HEK293 (cell line): ENCODE measurements at regions not wholly inside any gene's neighbourhood (a gene's known extent, or its start where the extent isn't known, plus 50 kb on each side); places are given as distances from the start of the nearest gene placed in this dataset.

Experiments used
- CTCF ChIP-seq: fragments of 450-650 bp; formaldehyde crosslinking; IDR thresholded peaks from 2 replicates; pipeline ENCODE4 v1.5.1; 2016; ENCODE audit warnings: missing biosample characterization, missing genetic modification characterization
- GFI1B ChIP-seq: fragments of 450-650 bp; formaldehyde crosslinking; IDR thresholded peaks from 2 replicates; pipeline ENCODE4 v1.5.1; 2016; ENCODE audit warnings: missing biosample characterization, missing genetic modification characterization
- PATZ1 ChIP-seq: fragments of 450-650 bp; formaldehyde crosslinking; IDR thresholded peaks from 2 replicates; pipeline ENCODE4 v1.5.1; 2016; ENCODE audit warnings: missing biosample characterization, missing genetic modification characterization
- REST ChIP-seq: fragments of 450-650 bp; formaldehyde crosslinking; IDR thresholded peaks from 2 replicates; pipeline ENCODE4 v1.5.1; 2016; ENCODE audit warnings: missing biosample characterization, missing genetic modification characterization
- TSHZ1 ChIP-seq: fragments of 450-650 bp; formaldehyde crosslinking; IDR thresholded peaks from 2 replicates; pipeline ENCODE4 v1.5.1; 2016; ENCODE audit warnings: missing biosample characterization, missing genetic modification characterization, borderline replicate concordance
- ZBTB48 ChIP-seq: fragments of 450-650 bp; formaldehyde crosslinking; IDR thresholded peaks from 2 replicates; pipeline ENCODE4 v1.5.1; 2016; ENCODE audit warnings: missing biosample characterization, missing genetic modification characterization
- ZNF830 ChIP-seq: fragments of 450-650 bp; IDR thresholded peaks from 2 replicates; pipeline ENCODE4 v1.5.0; 2018; ENCODE audit warnings: missing biosample characterization, missing genetic modification characterization, low read depth, mild to moderate bottlenecking, moderate library complexity
- TF ChIP-seq, protein P1 (sequence below): fragments of 450-650 bp; formaldehyde crosslinking; IDR thresholded peaks from 2 replicates; pipeline ENCODE4 v1.5.1; 2017; ENCODE audit warnings: missing biosample characterization, missing genetic modification characterization

DNA sequence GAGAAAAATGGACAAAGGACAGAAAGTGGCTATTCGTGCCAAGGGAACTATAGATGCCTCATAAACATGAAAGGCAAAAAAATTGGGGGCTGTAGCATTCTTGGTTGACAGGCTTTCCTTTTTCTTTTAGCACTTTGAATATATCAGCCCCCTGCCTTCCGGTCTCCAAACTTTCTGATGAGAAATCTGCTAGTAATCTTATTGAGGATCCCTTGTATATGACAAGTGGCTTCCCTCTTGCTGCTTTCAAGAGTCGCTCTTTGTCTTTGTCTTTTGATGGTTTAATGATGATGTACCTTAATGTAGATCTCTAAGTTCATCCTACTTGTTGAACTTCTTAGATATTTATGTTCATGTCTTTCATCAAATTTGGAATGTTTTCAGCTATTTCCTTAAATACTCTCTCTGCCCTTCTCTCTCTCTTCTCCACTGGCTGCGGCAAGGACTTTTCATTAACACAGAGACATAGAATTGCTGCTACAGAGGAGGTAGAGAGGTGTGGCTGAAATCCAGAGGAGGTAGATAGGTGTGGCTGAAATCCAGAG, 59.4 kb upstream of the EPHB3 start:
- no peak for TF ChIP-seq REST (tag by site-specific recombination)
- no peak for TF ChIP-seq CTCF (tag by site-specific recombination)
- TF ChIP-seq ZBTB48: no peak
- TF ChIP-seq GFI1B (tag by site-specific recombination): no peak
- no peak for TF ChIP-seq PATZ1 (tag by site-specific recombination)
- TF ChIP-seq TSHZ1: no peak
- TF ChIP-seq, protein P1, sequence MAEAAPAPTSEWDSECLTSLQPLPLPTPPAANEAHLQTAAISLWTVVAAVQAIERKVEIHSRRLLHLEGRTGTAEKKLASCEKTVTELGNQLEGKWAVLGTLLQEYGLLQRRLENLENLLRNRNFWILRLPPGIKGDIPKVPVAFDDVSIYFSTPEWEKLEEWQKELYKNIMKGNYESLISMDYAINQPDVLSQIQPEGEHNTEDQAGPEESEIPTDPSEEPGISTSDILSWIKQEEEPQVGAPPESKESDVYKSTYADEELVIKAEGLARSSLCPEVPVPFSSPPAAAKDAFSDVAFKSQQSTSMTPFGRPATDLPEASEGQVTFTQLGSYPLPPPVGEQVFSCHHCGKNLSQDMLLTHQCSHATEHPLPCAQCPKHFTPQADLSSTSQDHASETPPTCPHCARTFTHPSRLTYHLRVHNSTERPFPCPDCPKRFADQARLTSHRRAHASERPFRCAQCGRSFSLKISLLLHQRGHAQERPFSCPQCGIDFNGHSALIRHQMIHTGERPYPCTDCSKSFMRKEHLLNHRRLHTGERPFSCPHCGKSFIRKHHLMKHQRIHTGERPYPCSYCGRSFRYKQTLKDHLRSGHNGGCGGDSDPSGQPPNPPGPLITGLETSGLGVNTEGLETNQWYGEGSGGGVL (tag by site-specific recombination): no peak
- TF ChIP-seq ZNF830 (tag by site-specific recombination): no peak
